ENCODE measurements at regions not wholly inside any gene's neighbourhood (a gene's known extent, or its start where the extent isn't known, plus 50 kb on each side); places are given as distances from the start of the nearest gene placed in this dataset.

- peak; percentile 90 for TF ChIP-seq CTCF (IDR thresholded peaks at IDR 0.05)
- peak; percentile 48 for DNase-seq
- H3K27ac Mint-ChIP-seq, result no peak overlapping the region
- no peaks in the 10 kb centered on the region for H3K36me3 Mint-ChIP-seq (ENCODE audit: low read depth)
- H3K4me1 Mint-ChIP-seq (ENCODE audit: low read depth), result peaks cover 38% of the 10 kb centered on the region
- H3K9me3 Mint-ChIP-seq, result peaks cover 5% of the 10 kb centered on the region; the same call in 1 of the 2 replicates
- no peaks in the 10 kb centered on the region for H3K27me3 Mint-ChIP-seq (ENCODE audit: insufficient read depth)
- H3K4me3 Mint-ChIP-seq, result no peak overlapping the region
These were observed 157.4 kb upstream of the LAMA2 start for GRCh38 chr6:128725271-128726233.

GRCh38 chr6:128724738-128725137 is 158.2 kb upstream of the LAMA2 start:
- H3K27ac Mint-ChIP-seq, result no peak overlapping the region
- H3K36me3 Mint-ChIP-seq (ENCODE audit: low read depth), result no peaks in the 10 kb centered on the region
- no peak overlapping the region for H3K4me3 Mint-ChIP-seq
- peaks cover 38% of the 10 kb centered on the region for H3K4me1 Mint-ChIP-seq (ENCODE audit: low read depth)
- H3K9me3 Mint-ChIP-seq, result peaks cover 5% of the 10 kb centered on the region; the same call in 1 of the 2 replicates
- DNase-seq, result no peak
- no peak for TF ChIP-seq CTCF (IDR thresholded peaks at IDR 0.05)
- no peaks in the 10 kb centered on the region for H3K27me3 Mint-ChIP-seq (ENCODE audit: insufficient read depth)

- DNase-seq, result peak; percentile 48
- Mint-ChIP-seq H3K9me3 (peaks cover 5% of the 10 kb centered on the region; the same call in 1 of the 2 replicates), H3K27ac (no peak overlapping the region), H3K4me3 (no peak overlapping the region), H3K4me1 (ENCODE audit: low read depth) (peaks cover 38% of the 10 kb centered on the region), H3K36me3 (ENCODE audit: low read depth) (no peaks in the 10 kb centered on the region), H3K27me3 (ENCODE audit: insufficient read depth) (no peaks in the 10 kb centered on the region)
- no peak for TF ChIP-seq CTCF (IDR thresholded peaks at IDR 0.05)
These were observed 159.3 kb upstream of the LAMA2 start for GRCh38 chr6:128723667-128724066.

GRCh38 chr6:128720891-128721290 is 162.0 kb upstream of the LAMA2 start:
- TF ChIP-seq CTCF (IDR thresholded peaks at IDR 0.05), result no peak
- 0 out of 2 replicates have a peak, but pooled peaks cover under 1% of the 10 kb centered on the region for H3K36me3 Mint-ChIP-seq (ENCODE audit: low read depth)
- no peak overlapping the region for H3K27ac Mint-ChIP-seq
- no peak overlapping the region for H3K4me3 Mint-ChIP-seq
- peaks cover 30% of the 10 kb centered on the region for H3K4me1 Mint-ChIP-seq (ENCODE audit: low read depth)
- H3K9me3 Mint-ChIP-seq, result no peaks in the 10 kb centered on the region
- DNase-seq, result no peak
- H3K27me3 Mint-ChIP-seq (ENCODE audit: insufficient read depth), result no peaks in the 10 kb centered on the region

- H3K4me3 Mint-ChIP-seq, result no peak overlapping the region
- DNase-seq, result no peak
- H3K27ac Mint-ChIP-seq, result no peak overlapping the region
- no peak for TF ChIP-seq CTCF (IDR thresholded peaks at IDR 0.05)
- peaks cover 28% of the 10 kb centered on the region for H3K4me1 Mint-ChIP-seq (ENCODE audit: low read depth)
- no peaks in the 10 kb centered on the region for H3K9me3 Mint-ChIP-seq
- H3K36me3 Mint-ChIP-seq (ENCODE audit: low read depth), result peaks cover 7% of the 10 kb centered on the region; the same call in 1 of the 2 replicates
- no peaks in the 10 kb centered on the region for H3K27me3 Mint-ChIP-seq (ENCODE audit: insufficient read depth)
These were observed 163.2 kb upstream of the LAMA2 start for GRCh38 chr6:128719786-128720185.
